Activated CD8-positive, alpha-beta memory T cell treated with anti-CD3 and anti-CD28 coated beads, Interleukin-2, amount 10 ng/mL, durations not matched to agents 7 days and 5 days (primary cell): ENCODE measurements at regions not wholly inside any gene's neighbourhood (a gene's known extent, or its start where the extent isn't known, plus 50 kb on each side); places are given as distances from the start of the nearest gene placed in this dataset.

Experiments
- ATAC-seq: fragments of 150-1000 bp; cut with Tn5 transposase; one replicate; pipeline ENCODE4 v1.10.0; 2021; ENCODE audit warnings: moderate library complexity
- CTCF ChIA-PET: fragments of 350-600 bp; sonication (Branson Sonifier 250); formaldehyde crosslinking; loops from one replicate; lab custom pipeline; 2021; ENCODE audit warnings: antibody characterized with exemption; lab: Charles Lee
- DNase-seq: peaks from one replicate; pipeline ENCODE4 v3.0.0-alpha.2; 2020
- H3K27ac Mint-ChIP-seq: one replicate; pipeline ENCODE4 v1.8.0; 2021; ENCODE audit warnings: mild to moderate bottlenecking, mixed read lengths
- H3K27me3 Mint-ChIP-seq: one replicate; pipeline ENCODE4 v1.8.0; 2021; ENCODE audit warnings: mixed read lengths
- H3K36me3 Mint-ChIP-seq: one replicate; pipeline ENCODE4 v1.8.0; 2021; ENCODE audit warnings: mild to moderate bottlenecking, mixed read lengths
- H3K4me1 Mint-ChIP-seq: one replicate; pipeline ENCODE4 v1.8.0; 2021; ENCODE audit warnings: mixed read lengths
- H3K4me3 Mint-ChIP-seq: one replicate; pipeline ENCODE4 v1.8.0; 2021; ENCODE audit warnings: mild to moderate bottlenecking, moderate library complexity, mixed read lengths
- H3K9me3 Mint-ChIP-seq: one replicate; pipeline ENCODE4 v1.8.0; 2022; ENCODE audit warnings: low read depth, mixed read lengths

DNA sequence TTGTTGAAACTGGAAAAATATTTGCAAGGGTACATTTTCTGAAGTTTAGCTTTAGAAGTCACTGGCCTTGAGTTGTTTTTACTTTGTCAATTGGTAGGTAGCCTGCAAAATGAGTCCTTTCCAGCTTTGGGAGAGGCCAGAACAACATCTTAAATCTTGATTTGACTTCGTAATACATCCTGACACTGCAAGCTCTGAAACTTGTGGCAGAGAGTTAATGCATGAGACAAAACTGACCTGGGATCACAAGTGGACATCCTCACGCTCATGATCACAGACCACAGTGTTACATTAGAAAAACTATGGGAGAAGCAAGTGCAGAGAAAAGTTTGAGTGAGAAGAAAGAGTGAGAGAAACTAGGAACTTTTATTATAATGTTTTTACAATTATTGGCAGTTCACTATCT lies 550.9 kb downstream of the USP25 start:
- no peaks in the 10 kb centered on the region for H3K36me3 Mint-ChIP-seq
- CTCF ChIA-PET: no interaction called here
- ATAC-seq (no peak), DNase-seq (no peak)
- no peaks in the 10 kb centered on the region for H3K9me3 Mint-ChIP-seq
- no peaks in the 10 kb centered on the region for H3K4me1 Mint-ChIP-seq
- H3K27ac Mint-ChIP-seq: no peak overlapping the region
- H3K4me3 Mint-ChIP-seq: no peak overlapping the region
- H3K27me3 Mint-ChIP-seq: no peaks in the 10 kb centered on the region

DNA sequence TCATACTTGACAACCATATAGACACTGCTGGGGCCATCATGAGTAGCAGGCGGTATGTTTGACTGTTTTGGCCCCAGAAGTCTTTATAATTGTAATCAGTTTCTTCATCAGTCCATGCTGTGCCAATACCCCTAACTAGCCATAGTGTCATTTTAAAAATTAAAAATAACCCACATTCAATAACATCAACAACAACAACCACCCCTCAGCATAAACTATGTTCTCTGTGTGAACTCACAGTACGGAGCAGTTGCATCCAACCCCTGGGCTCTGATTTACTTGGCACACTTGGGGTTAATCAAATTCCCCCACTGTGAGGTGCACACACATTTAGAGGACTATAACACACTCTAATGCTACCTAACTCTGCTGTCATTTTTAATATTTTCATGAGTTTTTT lies 553.7 kb downstream of the USP25 start:
- Mint-ChIP-seq H3K36me3 (no peaks in the 10 kb centered on the region), H3K9me3 (no peaks in the 10 kb centered on the region), H3K27me3 (no peaks in the 10 kb centered on the region), H3K4me1 (no peaks in the 10 kb centered on the region), H3K27ac (no peak overlapping the region), H3K4me3 (no peak overlapping the region)
- CTCF ChIA-PET: no interaction called here
- DNase-seq: no peak
- ATAC-seq: no peak

DNA sequence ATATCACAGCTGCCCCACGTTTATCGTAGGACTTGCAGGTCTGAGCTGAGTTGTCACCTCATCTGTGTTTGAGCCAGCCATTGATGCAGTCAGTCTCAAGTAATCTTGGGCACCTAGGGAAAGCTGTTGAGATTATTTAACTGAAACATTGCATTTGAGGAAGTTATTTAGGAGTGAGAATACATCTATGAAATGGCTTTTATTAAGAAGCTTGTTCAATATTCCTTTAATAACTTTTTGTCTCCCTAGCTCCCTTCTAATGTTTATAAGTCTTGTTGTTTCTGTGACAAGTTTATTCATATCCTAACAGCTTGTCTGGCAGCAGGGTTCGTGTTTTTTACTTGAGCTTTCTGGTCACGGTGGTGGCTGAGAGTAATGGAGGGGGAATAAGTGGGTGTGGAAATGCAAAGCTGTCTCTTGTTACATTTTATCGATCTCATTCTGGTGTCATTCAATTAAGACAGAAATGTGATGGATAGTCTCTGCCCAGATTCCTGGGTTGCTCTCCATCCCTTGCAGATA lies 555.9 kb downstream of the USP25 start:
- DNase-seq (no peak), ATAC-seq (no peak)
- Mint-ChIP-seq H3K9me3 (no peaks in the 10 kb centered on the region), H3K4me3 (no peak overlapping the region), H3K27ac (no peak overlapping the region), H3K4me1 (no peaks in the 10 kb centered on the region), H3K36me3 (no peaks in the 10 kb centered on the region), H3K27me3 (no peaks in the 10 kb centered on the region)
- CTCF ChIA-PET: no interaction called here

DNA sequence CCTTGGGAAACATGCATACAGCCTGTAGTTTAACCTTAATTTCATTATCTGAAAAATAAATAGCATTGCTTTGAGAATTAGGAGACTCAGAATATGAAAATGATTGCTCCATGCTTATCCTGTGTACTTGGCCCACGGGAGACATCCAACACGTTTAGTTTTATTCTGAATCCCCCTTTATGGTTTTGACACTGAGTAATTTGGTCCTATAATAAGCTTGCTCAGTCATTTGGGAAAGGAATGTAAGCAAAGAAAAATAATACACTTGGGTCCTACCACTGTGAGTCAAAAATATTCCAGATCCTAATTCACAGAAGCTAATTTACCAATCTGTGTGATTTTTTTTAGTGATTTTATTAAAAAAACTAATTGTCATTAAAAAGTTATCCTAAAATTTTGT lies 557.3 kb downstream of the USP25 start:
- Mint-ChIP-seq H3K4me3 (no peak overlapping the region), H3K36me3 (no peaks in the 10 kb centered on the region), H3K27ac (no peak overlapping the region), H3K4me1 (no peaks in the 10 kb centered on the region), H3K27me3 (no peaks in the 10 kb centered on the region), H3K9me3 (no peaks in the 10 kb centered on the region)
- CTCF ChIA-PET: no interaction called here
- DNase-seq: no peak
- no peak for ATAC-seq

DNA sequence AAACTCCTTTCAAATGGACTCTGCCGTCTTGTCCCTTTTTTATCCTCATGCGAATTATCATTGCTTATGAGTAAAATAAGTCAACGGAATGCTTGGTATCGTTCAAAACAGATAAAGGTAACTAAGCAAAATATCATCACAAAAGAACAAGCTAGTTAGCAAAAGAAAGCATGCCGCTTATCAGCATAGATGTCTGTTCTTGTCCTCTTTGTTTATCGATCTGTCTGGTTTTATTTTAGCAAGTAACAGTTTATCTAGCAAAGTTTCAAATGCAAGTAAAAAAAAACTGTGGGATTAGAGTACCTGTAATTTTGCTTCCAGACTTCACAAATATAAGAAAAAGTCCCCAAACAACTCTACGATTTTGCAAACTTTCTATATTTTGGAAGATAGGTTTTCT lies 561.5 kb downstream of the USP25 start:
- no peaks in the 10 kb centered on the region for H3K4me1 Mint-ChIP-seq
- H3K4me3 Mint-ChIP-seq: no peak overlapping the region
- no peaks in the 10 kb centered on the region for H3K36me3 Mint-ChIP-seq
- H3K27ac Mint-ChIP-seq: no peak overlapping the region
- CTCF ChIA-PET: no interaction called here
- no peaks in the 10 kb centered on the region for H3K27me3 Mint-ChIP-seq
- no peaks in the 10 kb centered on the region for H3K9me3 Mint-ChIP-seq
- no peak for DNase-seq
- no peak for ATAC-seq

DNA sequence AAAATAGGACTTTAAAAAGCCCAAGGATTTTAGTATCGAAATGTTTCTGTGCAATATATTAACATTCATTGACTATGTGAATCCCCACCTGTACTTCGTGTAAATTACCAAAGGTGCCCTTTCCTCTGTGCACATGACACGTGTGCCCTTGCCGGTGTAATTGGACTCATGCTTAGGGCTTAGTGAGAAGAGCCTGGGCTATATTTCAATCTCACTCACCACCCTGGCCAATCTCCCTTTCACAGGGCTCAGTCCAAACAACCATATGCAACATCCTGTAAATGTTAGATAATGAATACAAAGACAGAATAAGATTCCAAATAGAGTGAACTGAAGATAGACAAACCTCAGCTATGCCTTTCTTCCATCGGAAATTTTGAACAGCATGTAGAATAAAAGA lies 564.3 kb downstream of the USP25 start:
- no peak for ATAC-seq
- Mint-ChIP-seq H3K27ac (no peak overlapping the region), H3K4me1 (no peaks in the 10 kb centered on the region)

DNA sequence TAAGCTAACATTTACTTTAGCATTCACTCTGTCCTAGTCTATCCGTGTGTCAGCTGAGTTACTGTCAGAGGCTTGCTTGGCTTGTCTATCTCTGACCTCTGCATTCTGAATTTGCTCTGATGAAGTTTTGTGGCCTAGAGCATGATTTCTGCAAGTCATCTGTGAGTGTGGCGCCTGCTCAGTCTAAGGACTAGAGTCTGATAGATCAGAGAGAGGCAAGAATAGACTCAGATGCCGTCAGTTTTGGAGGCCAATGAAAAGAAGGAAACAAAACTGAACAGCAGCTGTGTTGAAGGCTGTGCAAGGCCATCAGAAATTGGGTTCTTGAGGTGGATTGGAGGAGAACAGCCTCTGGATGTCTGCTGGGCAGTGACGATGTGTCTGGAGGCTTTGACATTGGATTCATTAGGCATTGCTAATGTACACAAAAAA lies 573.1 kb downstream of the USP25 start:
- Mint-ChIP-seq H3K9me3 (no peaks in the 10 kb centered on the region), H3K36me3 (no peaks in the 10 kb centered on the region), H3K27ac (no peak overlapping the region), H3K4me1 (no peaks in the 10 kb centered on the region), H3K27me3 (no peaks in the 10 kb centered on the region), H3K4me3 (no peak overlapping the region)
- CTCF ChIA-PET: no interaction called here
- DNase-seq (no peak), ATAC-seq (no peak)

More for the DNA sequence above, 564.3 kb downstream of the USP25 start:
- Mint-ChIP-seq H3K27me3 (no peaks in the 10 kb centered on the region), H3K9me3 (no peaks in the 10 kb centered on the region), H3K4me3 (no peak overlapping the region), H3K36me3 (no peaks in the 10 kb centered on the region)
- CTCF ChIA-PET: no interaction called here
- no peak for DNase-seq

GRCh38 chr21:16304174-16305095 lies 574.7 kb downstream of the USP25 start:
- ATAC-seq (no peak), DNase-seq (no peak)
- Mint-ChIP-seq H3K4me1 (no peaks in the 10 kb centered on the region), H3K27me3 (no peaks in the 10 kb centered on the region), H3K36me3 (no peaks in the 10 kb centered on the region), H3K27ac (no peak overlapping the region), H3K4me3 (no peak overlapping the region), H3K9me3 (no peaks in the 10 kb centered on the region)
- CTCF ChIA-PET: no interaction called here

- CTCF ChIA-PET: no interaction called here
- Mint-ChIP-seq H3K4me3 (no peak overlapping the region), H3K9me3 (no peaks in the 10 kb centered on the region), H3K36me3 (no peaks in the 10 kb centered on the region), H3K27me3 (no peaks in the 10 kb centered on the region), H3K4me1 (no peaks in the 10 kb centered on the region), H3K27ac (no peak overlapping the region)
- DNase-seq (no peak), ATAC-seq (no peak)
These were observed 575.9 kb downstream of the USP25 start for GRCh38 chr21:16305686-16306085.

GRCh38 chr21:16307256-16307655 lies 577.5 kb downstream of the USP25 start:
- CTCF ChIA-PET: no interaction called here
- DNase-seq (no peak), ATAC-seq (no peak)
- H3K4me3 Mint-ChIP-seq: no peak overlapping the region
- H3K36me3 Mint-ChIP-seq: no peaks in the 10 kb centered on the region
- H3K4me1 Mint-ChIP-seq: no peaks in the 10 kb centered on the region
- H3K27me3 Mint-ChIP-seq: no peaks in the 10 kb centered on the region
- no peak overlapping the region for H3K27ac Mint-ChIP-seq
- no peaks in the 10 kb centered on the region for H3K9me3 Mint-ChIP-seq

GRCh38 chr21:16308269-16308668 lies 578.5 kb downstream of the USP25 start:
- CTCF ChIA-PET: no interaction called here
- no peaks in the 10 kb centered on the region for H3K9me3 Mint-ChIP-seq
- no peaks in the 10 kb centered on the region for H3K27me3 Mint-ChIP-seq
- no peak overlapping the region for H3K4me3 Mint-ChIP-seq
- H3K4me1 Mint-ChIP-seq: no peaks in the 10 kb centered on the region
- no peak overlapping the region for H3K27ac Mint-ChIP-seq
- ATAC-seq (no peak), DNase-seq (no peak)
- H3K36me3 Mint-ChIP-seq: no peaks in the 10 kb centered on the region

GRCh38 chr21:16309250-16309971 lies 579.6 kb downstream of the USP25 start:
- Mint-ChIP-seq H3K36me3 (no peaks in the 10 kb centered on the region), H3K27ac (no peak overlapping the region), H3K27me3 (no peaks in the 10 kb centered on the region), H3K9me3 (no peaks in the 10 kb centered on the region), H3K4me3 (no peak overlapping the region), H3K4me1 (no peaks in the 10 kb centered on the region)
- no peak for ATAC-seq
- DNase-seq: no peak
- CTCF ChIA-PET: no interaction called here

GRCh38 chr21:16310176-16310575 lies 580.4 kb downstream of the USP25 start:
- H3K4me3 Mint-ChIP-seq: no peak overlapping the region
- H3K27me3 Mint-ChIP-seq: no peaks in the 10 kb centered on the region
- no peak overlapping the region for H3K27ac Mint-ChIP-seq
- H3K36me3 Mint-ChIP-seq: no peaks in the 10 kb centered on the region
- no peaks in the 10 kb centered on the region for H3K9me3 Mint-ChIP-seq
- CTCF ChIA-PET: no interaction called here
- H3K4me1 Mint-ChIP-seq: no peaks in the 10 kb centered on the region
- ATAC-seq: no peak
- no peak for DNase-seq

- H3K36me3 Mint-ChIP-seq: no peaks in the 10 kb centered on the region
- no peaks in the 10 kb centered on the region for H3K9me3 Mint-ChIP-seq
- H3K4me1 Mint-ChIP-seq: no peaks in the 10 kb centered on the region
- ATAC-seq: no peak
- CTCF ChIA-PET: no interaction called here
- no peaks in the 10 kb centered on the region for H3K27me3 Mint-ChIP-seq
- H3K27ac Mint-ChIP-seq: no peak overlapping the region
- H3K4me3 Mint-ChIP-seq: no peak overlapping the region
- no peak for DNase-seq
These were observed 581.4 kb downstream of the USP25 start for GRCh38 chr21:16311229-16311628.
